B cell (primary cell): ENCODE measurements at regions not wholly inside any gene's neighbourhood (a gene's known extent, or its start where the extent isn't known, plus 50 kb on each side); places are given as distances from the start of the nearest gene placed in this dataset.

Experiments used
- ATAC-seq: fragments of 200-7000 bp; cut with Tn5 transposase; one replicate; pipeline ENCODE4 v1.10.0; 2021; ENCODE audit warnings: low read depth, mild to moderate bottlenecking, moderate number of reproducible peaks, moderate library complexity
- CTCF ChIA-PET: fragments of 350-600 bp; sonication (Branson Sonifier 250); formaldehyde crosslinking; loops from one replicate; lab custom pipeline; 2021; ENCODE audit warnings: antibody characterized with exemption, inconsistent platforms; lab: Charles Lee
- POLR2A ChIA-PET: fragments of 350-600 bp; sonication (Branson Sonifier 250); formaldehyde crosslinking; loops from one replicate; lab custom pipeline; 2021; ENCODE audit warnings: antibody characterized with exemption; lab: Charles Lee
- DNase-seq: peaks from one replicate; pipeline ENCODE4 v3.0.0; 2013
- H2AFZ ChIP-seq: 2 replicates; pipeline ENCODE4 v1.6.1; 2012; ENCODE audit warnings: mild to moderate bottlenecking, low read depth, low read length; ENCODE audit not compliant: insufficient read depth, poor library complexity, severe bottlenecking
- H3K27ac ChIP-seq, 2 donors: 1 replicate in 1 of 2; 2 replicates in 1 of 2; pipeline ENCODE4 v1.5.1; 2012 to 2013; ENCODE audit warnings: low read length in 2 of 2, mild to moderate bottlenecking in 2 of 2, moderate library complexity in 1 of 2
- H3K27me3 ChIP-seq, 4 experiments: fragments of 200-600 bp in 1 of 4; sonication (generic) in 1 of 4; replicated peaks in 1 of 4; 1 replicate in 2 of 4; 2 replicates in 2 of 4; pipeline versions ENCODE4 v1.6.1 to v1.7.0; 2013 to 2016; ENCODE audit warnings: low read length in 3 of 4, mild to moderate bottlenecking in 2 of 4, mixed read lengths in 1 of 4, moderate library complexity in 1 of 4; ENCODE audit not compliant: insufficient read depth in 4 of 4, control insufficient read depth in 3 of 4; ENCODE audit errors: control extremely low read depth in 1 of 4
- H3K36me3 ChIP-seq, 2 experiments: replicated peaks in 1 of 2; 1 replicate in 1 of 2; 2 replicates in 1 of 2; pipeline versions ENCODE4 v1.6.1 to v1.7.1; 2013; ENCODE audit warnings: low read length in 1 of 2; ENCODE audit not compliant: insufficient read depth in 2 of 2, control insufficient read depth in 1 of 2; ENCODE audit errors: control extremely low read depth in 1 of 2, extremely low read depth in 1 of 2
- H3K4me1 ChIP-seq, 2 donors: fragments of 200-600 bp in 1 of 2; sonication (generic) in 1 of 2; 1 replicate in 1 of 2; 2 replicates in 1 of 2; pipeline versions ENCODE4 v1.5.1 to v1.6.1; 2013 to 2017; ENCODE audit warnings: low read length in 2 of 2; ENCODE audit not compliant: control insufficient read depth in 2 of 2, insufficient read depth in 2 of 2
- H3K4me2 ChIP-seq: replicated peaks from 2 replicates; pipeline ENCODE3; 2012; ENCODE audit warnings: mild to moderate bottlenecking, low read depth, low read length; ENCODE audit not compliant: poor library complexity, severe bottlenecking
- H3K4me3 ChIP-seq, 5 experiments: fragments of 200-600 bp in 1 of 5; sonication (generic) in 1 of 5; 1 replicate in 3 of 5; 2 replicates in 2 of 5; pipeline versions ENCODE4 v1.5.1 to v1.7.0; 2011 to 2016; ENCODE audit warnings: low read length in 4 of 5, mild to moderate bottlenecking in 4 of 5, low read depth in 2 of 5, control low read depth in 1 of 5, moderate library complexity in 1 of 5; ENCODE audit not compliant: insufficient read depth in 1 of 5; ENCODE audit errors: control extremely low read depth in 1 of 5, extremely low read depth in 1 of 5
- H3K79me2 ChIP-seq: fragments of 200-600 bp; sonication (generic); one replicate; pipeline ENCODE4 v1.6.0; 2016; ENCODE audit warnings: low read length; ENCODE audit not compliant: control insufficient read depth, insufficient read depth
- H3K9ac ChIP-seq: fragments of 200-600 bp; sonication (generic); 2 replicates; pipeline ENCODE4 v1.6.1; 2017; ENCODE audit warnings: mild to moderate bottlenecking, low read length, moderate library complexity
- H3K9me3 ChIP-seq, 3 donors: one replicate each; pipeline versions ENCODE4 v1.6.1 to v1.7.1; 2013; ENCODE audit warnings: low read length in 2 of 3; ENCODE audit not compliant: control insufficient read depth in 2 of 3, insufficient read depth in 1 of 3; ENCODE audit errors: control extremely low read depth in 1 of 3
- H4K20me1 ChIP-seq: 2 replicates; pipeline ENCODE4 v1.6.0; 2012; ENCODE audit warnings: mild to moderate bottlenecking, low read length; ENCODE audit not compliant: insufficient read depth, control insufficient read depth, poor library complexity, severe bottlenecking
- H3K27ac Mint-ChIP-seq: one replicate; pipeline ENCODE4 v1.8.0; 2021; ENCODE audit warnings: mixed read lengths
- H3K27me3 Mint-ChIP-seq: one replicate; pipeline ENCODE4 v1.8.0; 2021; ENCODE audit warnings: mixed read lengths
- H3K4me1 Mint-ChIP-seq: one replicate; pipeline ENCODE4 v1.8.0; 2021; ENCODE audit warnings: mixed read lengths
- H3K4me3 Mint-ChIP-seq: one replicate; pipeline ENCODE4 v1.8.0; 2021; ENCODE audit warnings: mixed read lengths
- H3K9me3 Mint-ChIP-seq: one replicate; pipeline ENCODE4 v1.8.0; 2022; ENCODE audit warnings: mixed read lengths; ENCODE audit not compliant: insufficient read depth
- CTCF ChIP-seq: fragments of 200-600 bp; IDR thresholded peaks from one replicate; pipeline ENCODE4 v1.8.0; 2022; ENCODE audit warnings: antibody characterized with exemption, mild to moderate bottlenecking
- EZH2 ChIP-seq: IDR thresholded peaks from 2 replicates; pipeline ENCODE4 v1.6.1; 2012; ENCODE audit warnings: borderline replicate concordance, low read depth, mild to moderate bottlenecking, moderate library complexity, low read length; ENCODE audit not compliant: insufficient read depth, poor library complexity, severe bottlenecking
- WGBS: methylation state at CpG from one replicate; pipeline ENCODE4 v1.1.5; 2013; ENCODE audit warnings: missing lambda C conversion rate; ENCODE audit not compliant: insufficient coverage; 5-methylcytosine and 5-hydroxymethylcytosine counted together
- intact Hi-C: fragments of 100-400 bp; cut with micrococcal nuclease; formaldehyde crosslinking; loops from one replicate; pipeline ENCODE4 v1.10.0; 2022

GRCh38 chr2:42937171-42937875 is 144.9 kb upstream of the HAAO start:
- Mint-ChIP-seq H3K27me3 (no peaks in the 10 kb centered on the region), H3K9me3 (no peaks in the 10 kb centered on the region), H3K4me1 (no peaks in the 10 kb centered on the region), H3K27ac (no peak overlapping the region), H3K4me3 (no peak overlapping the region)
- no peaks in the 10 kb centered on the region for H3K79me2 ChIP-seq
- H3K27ac ChIP-seq, result no peak overlapping the region
- intact Hi-C loops, result no loop called here
- TF ChIP-seq CTCF (no peak), EZH2 (no peak)
- ATAC-seq, result no peak
- H3K9ac ChIP-seq, result no peak overlapping the region
- no peak overlapping the region for H3K4me3 ChIP-seq
- no peak for DNase-seq
- H3K27me3 ChIP-seq, result no peaks in the 10 kb centered on the region
- no peaks in the 10 kb centered on the region for H3K36me3 ChIP-seq
- H3K9me3 ChIP-seq, result no peaks in the 10 kb centered on the region
- no peak overlapping the region for H2AFZ ChIP-seq
- H3K4me2 ChIP-seq, result no peak overlapping the region
- CTCF ChIA-PET, result interaction anchor here (0.9 to 1.2 kb wide), 3 partner anchors 547 to 584 kb away, joined by 3 read pairs; no protein-coding TSS in a partner anchor
- WGBS, result 85% methylated on average over 16 of the region's 16 CpGs
- H4K20me1 ChIP-seq, result no peaks in the 10 kb centered on the region
- no peaks in the 10 kb centered on the region for H3K4me1 ChIP-seq
- POLR2A ChIA-PET, result no interaction called here
